Panc1 (cell line): ENCODE measurements at regions not wholly inside any gene's neighbourhood (a gene's known extent, or its start where the extent isn't known, plus 50 kb on each side); places are given as distances from the start of the nearest gene placed in this dataset.

ENCODE experiments used
- ATAC-seq: fragments of 200-7000 bp; cut with Tn5 transposase; 2 replicates; pipeline ENCODE4 v1.9.1; 2020; ENCODE audit warnings: mild to moderate bottlenecking, moderate library complexity
- BruUV-seq: library from RNA; stranded (reverse); fragments of 400-500 nt; replicated peaks from 2 replicates; lab custom pipeline; 2021; lab: Mats Ljungman, UMichigan
- CTCF ChIA-PET: fragments of 300-600 bp; sonication (Branson Sonifier 250); formaldehyde crosslinking; loops from one replicate; lab custom pipeline; 2022; ENCODE audit warnings: antibody characterized with exemption; lab: Charles Lee
- POLR2A ChIA-PET: fragments of 300-600 bp; sonication (Branson Sonifier 250); formaldehyde crosslinking; loops from one replicate; lab custom pipeline; 2022; ENCODE audit warnings: antibody characterized with exemption; lab: Charles Lee
- DNase-seq: peaks from one replicate; pipeline ENCODE4 v3.0.0-alpha.2; 2010; ENCODE audit warnings: low read depth, low spot score
- H3K27ac ChIP-seq: 2 replicates; pipeline ENCODE4 v1.5.1; 2011; ENCODE audit warnings: mild to moderate bottlenecking, low read length, inconsistent platforms
- H3K27me3 ChIP-seq: fragments of 200-500 bp; sonication (Bioruptor generic); 2 replicates; pipeline ENCODE4 v1.6.0; 2014; ENCODE audit warnings: low read length, inconsistent platforms; ENCODE audit not compliant: control insufficient read depth, insufficient read depth
- H3K36me3 ChIP-seq: fragments of 200-500 bp; sonication (Bioruptor generic); 2 replicates; pipeline ENCODE4 v1.5.1; 2014; ENCODE audit warnings: inconsistent platforms, mild to moderate bottlenecking, low read length, moderate library complexity; ENCODE audit not compliant: control insufficient read depth, insufficient read depth
- H3K4me1 ChIP-seq: 2 replicates; pipeline ENCODE4 v1.5.1; 2011; ENCODE audit warnings: inconsistent platforms, mild to moderate bottlenecking, low read length, moderate library complexity; ENCODE audit not compliant: control insufficient read depth, insufficient read depth
- H3K4me3 ChIP-seq, 2 experiments: 2 replicates each; pipeline ENCODE4 v1.5.1; 2011 to 2012; ENCODE audit warnings: low read depth in 2 of 2, low read length in 2 of 2, mild to moderate bottlenecking in 2 of 2, inconsistent platforms in 1 of 2, moderate library complexity in 1 of 2
- H3K9me3 ChIP-seq: fragments of 200-500 bp; sonication (Bioruptor generic); 2 replicates; pipeline ENCODE4 v1.5.1; 2014; ENCODE audit warnings: low read depth, mild to moderate bottlenecking, inconsistent platforms, low read length, moderate library complexity; ENCODE audit not compliant: control insufficient read depth, insufficient read depth
- CTCF ChIP-seq: fragments of 450-650 bp; IDR thresholded peaks from 2 replicates; pipeline ENCODE4 v1.5.1; 2017; ENCODE audit warnings: mild to moderate bottlenecking
- POLR2AphosphoS5 ChIP-seq: IDR thresholded peaks from 2 replicates; pipeline ENCODE4 v1.6.1; 2012; ENCODE audit warnings: mild to moderate bottlenecking, low read depth, low read length, moderate library complexity
- REST ChIP-seq, 2 experiments: IDR thresholded peaks; 2 replicates each; pipeline ENCODE4 v1.6.1; 2011 to 2012; ENCODE audit warnings: low read depth in 2 of 2, control low read depth in 1 of 2, low read length in 1 of 2, mild to moderate bottlenecking in 1 of 2, moderate library complexity in 1 of 2; ENCODE audit not compliant: insufficient read depth in 1 of 2
- SIN3A ChIP-seq: IDR thresholded peaks from 2 replicates; pipeline ENCODE4 v1.6.1; 2012; ENCODE audit warnings: low read depth, mild to moderate bottlenecking, low read length, moderate library complexity, borderline replicate concordance; ENCODE audit not compliant: insufficient read depth
- TCF7L2 ChIP-seq: IDR thresholded peaks from 2 replicates; pipeline ENCODE4 v1.6.1; 2011; ENCODE audit warnings: mild to moderate bottlenecking, low read depth, low read length, inconsistent platforms
- in situ Hi-C: cut with HindIII; loops from 2 replicates; pipeline ENCODE4 v1.10.0; 2016; ENCODE audit warnings: low sequenced_read_pairs, low pct_unique_long_range_greater_than_20kb
- intact Hi-C: fragments of 100-400 bp; cut with micrococcal nuclease; formaldehyde crosslinking; loops from one replicate; pipeline ENCODE4 v1.10.0; 2022; ENCODE audit not compliant: unreplicated experiment

- intact Hi-C loops (no loop called here), in situ Hi-C loops (no loop called here)
- H3K4me3 ChIP-seq = no peak overlapping the region
- ChIA-PET POLR2A (no interaction called here), CTCF (no interaction called here)
- no peaks in the 10 kb centered on the region for H3K36me3 ChIP-seq
- no peaks in the 10 kb centered on the region for H3K9me3 ChIP-seq
- DNase-seq (no peak), ATAC-seq (no peak)
- no peaks in the 10 kb centered on the region for H3K4me1 ChIP-seq
- TF ChIP-seq SIN3A = no peak
- TF ChIP-seq POLR2AphosphoS5 = no peak
- TF ChIP-seq TCF7L2 = no peak
- no peak for TF ChIP-seq REST (IDR thresholded peaks at IDR 0.05; ENCODE audit: insufficient read depth in 1 of 2, low read depth in 2 of 2, low read length in 1 of 2)
- TF ChIP-seq CTCF = no peak
- no peak overlapping the region for H3K27ac ChIP-seq
- no TSS peak for BruUV-seq
- H3K27me3 ChIP-seq = no peaks in the 10 kb centered on the region
These were observed 82.2 kb downstream of the GATA3 start for GRCh38 chr10:8136736-8137135.

- DNase-seq = no peak
- no peak for TF ChIP-seq TCF7L2
- BruUV-seq = no TSS peak
- intact Hi-C loops (no loop called here), in situ Hi-C loops (no loop called here)
- Histone ChIP-seq H3K4me1 (no peaks in the 10 kb centered on the region), H3K36me3 (no peaks in the 10 kb centered on the region), H3K4me3 (no peak overlapping the region), H3K9me3 (no peaks in the 10 kb centered on the region), H3K27ac (no peak overlapping the region), H3K27me3 (no peaks in the 10 kb centered on the region)
- ChIA-PET POLR2A (no interaction called here), CTCF (no interaction called here)
- no peak for ATAC-seq
These were observed 82.8 kb downstream of the GATA3 start for GRCh38 chr10:8137272-8137681.

- intact Hi-C loops = no loop called here
- Histone ChIP-seq H3K4me1 (no peaks in the 10 kb centered on the region), H3K4me3 (no peak overlapping the region), H3K9me3 (no peaks in the 10 kb centered on the region), H3K27ac (no peak overlapping the region), H3K27me3 (no peaks in the 10 kb centered on the region), H3K36me3 (no peaks in the 10 kb centered on the region)
- no peak for DNase-seq
- CTCF ChIA-PET = no interaction called here
- BruUV-seq = no TSS peak
- POLR2A ChIA-PET = no interaction called here
- TF ChIP-seq POLR2AphosphoS5 (no peak), SIN3A (no peak), REST (IDR thresholded peaks at IDR 0.05; ENCODE audit: insufficient read depth in 1 of 2, low read depth in 2 of 2, low read length in 1 of 2) (no peak), CTCF (no peak), TCF7L2 (no peak)
- ATAC-seq = no peak
- in situ Hi-C loops = no loop called here
These were observed 83.2 kb downstream of the GATA3 start for GRCh38 chr10:8137726-8138125.
